GM20000 (cell line): ENCODE measurements at regions not wholly inside any gene's neighbourhood (a gene's known extent, or its start where the extent isn't known, plus 50 kb on each side); places are given as distances from the start of the nearest gene placed in this dataset.
"Not testable (repeated sequence)": the region's sequence is repeated elsewhere in the genome, so short reads cannot be mapped to it uniquely, and the experiment has no call there.

ENCODE experiments used
- DNase-seq: peaks from one replicate; pipeline ENCODE4 v3.0.0; 2012; ENCODE audit warnings: low spot score
- TF ChIP-seq, protein P1 (sequence below): IDR thresholded peaks from 2 replicates; pipeline ENCODE4 v1.5.1; 2012; ENCODE audit warnings: mild to moderate bottlenecking, control low read depth; ENCODE audit errors: extremely low read depth, missing control alignments

DNA sequence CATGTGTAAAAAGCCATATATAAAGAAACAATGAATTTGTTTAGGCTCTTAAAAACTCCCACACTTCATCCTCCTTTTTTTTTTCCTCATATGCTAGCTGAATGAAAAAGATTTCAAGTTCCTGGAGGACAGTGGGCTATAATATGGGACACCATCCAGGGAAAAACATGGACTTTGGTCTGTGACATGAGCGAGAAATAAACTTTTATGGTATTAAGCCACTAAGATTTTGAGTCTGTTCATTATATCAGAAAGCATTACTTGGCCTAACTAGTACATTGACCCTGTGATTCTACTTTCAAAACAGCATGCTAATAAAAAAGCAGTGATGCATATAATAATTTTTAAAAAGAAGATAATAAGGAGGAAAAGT lies 392.3 kb upstream of the CAMK1G start:
- TF ChIP-seq, protein P1, sequence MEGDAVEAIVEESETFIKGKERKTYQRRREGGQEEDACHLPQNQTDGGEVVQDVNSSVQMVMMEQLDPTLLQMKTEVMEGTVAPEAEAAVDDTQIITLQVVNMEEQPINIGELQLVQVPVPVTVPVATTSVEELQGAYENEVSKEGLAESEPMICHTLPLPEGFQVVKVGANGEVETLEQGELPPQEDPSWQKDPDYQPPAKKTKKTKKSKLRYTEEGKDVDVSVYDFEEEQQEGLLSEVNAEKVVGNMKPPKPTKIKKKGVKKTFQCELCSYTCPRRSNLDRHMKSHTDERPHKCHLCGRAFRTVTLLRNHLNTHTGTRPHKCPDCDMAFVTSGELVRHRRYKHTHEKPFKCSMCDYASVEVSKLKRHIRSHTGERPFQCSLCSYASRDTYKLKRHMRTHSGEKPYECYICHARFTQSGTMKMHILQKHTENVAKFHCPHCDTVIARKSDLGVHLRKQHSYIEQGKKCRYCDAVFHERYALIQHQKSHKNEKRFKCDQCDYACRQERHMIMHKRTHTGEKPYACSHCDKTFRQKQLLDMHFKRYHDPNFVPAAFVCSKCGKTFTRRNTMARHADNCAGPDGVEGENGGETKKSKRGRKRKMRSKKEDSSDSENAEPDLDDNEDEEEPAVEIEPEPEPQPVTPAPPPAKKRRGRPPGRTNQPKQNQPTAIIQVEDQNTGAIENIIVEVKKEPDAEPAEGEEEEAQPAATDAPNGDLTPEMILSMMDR = no peak
- DNase-seq = no peak

DNA sequence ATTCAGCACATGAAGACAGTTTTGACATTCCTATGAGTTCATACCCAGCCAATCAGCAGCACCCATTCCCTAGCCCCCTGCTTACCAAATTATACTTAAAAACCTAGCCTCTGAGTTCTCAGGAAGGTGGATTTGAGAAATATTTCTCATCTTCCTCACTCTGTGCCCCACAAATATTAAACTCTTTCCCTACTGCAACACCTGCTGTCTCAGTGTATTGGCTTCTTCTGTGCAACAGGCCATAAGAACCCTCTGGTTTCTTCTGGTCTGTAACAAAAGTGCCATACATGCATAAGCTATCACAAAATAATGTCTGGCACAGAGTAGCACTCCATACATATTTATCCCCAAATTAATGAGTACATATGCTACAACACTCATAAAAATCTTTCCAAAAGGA lies 387.4 kb upstream of the CAMK1G start:
- TF ChIP-seq, protein P1 = no peak
- DNase-seq = no peak

DNA sequence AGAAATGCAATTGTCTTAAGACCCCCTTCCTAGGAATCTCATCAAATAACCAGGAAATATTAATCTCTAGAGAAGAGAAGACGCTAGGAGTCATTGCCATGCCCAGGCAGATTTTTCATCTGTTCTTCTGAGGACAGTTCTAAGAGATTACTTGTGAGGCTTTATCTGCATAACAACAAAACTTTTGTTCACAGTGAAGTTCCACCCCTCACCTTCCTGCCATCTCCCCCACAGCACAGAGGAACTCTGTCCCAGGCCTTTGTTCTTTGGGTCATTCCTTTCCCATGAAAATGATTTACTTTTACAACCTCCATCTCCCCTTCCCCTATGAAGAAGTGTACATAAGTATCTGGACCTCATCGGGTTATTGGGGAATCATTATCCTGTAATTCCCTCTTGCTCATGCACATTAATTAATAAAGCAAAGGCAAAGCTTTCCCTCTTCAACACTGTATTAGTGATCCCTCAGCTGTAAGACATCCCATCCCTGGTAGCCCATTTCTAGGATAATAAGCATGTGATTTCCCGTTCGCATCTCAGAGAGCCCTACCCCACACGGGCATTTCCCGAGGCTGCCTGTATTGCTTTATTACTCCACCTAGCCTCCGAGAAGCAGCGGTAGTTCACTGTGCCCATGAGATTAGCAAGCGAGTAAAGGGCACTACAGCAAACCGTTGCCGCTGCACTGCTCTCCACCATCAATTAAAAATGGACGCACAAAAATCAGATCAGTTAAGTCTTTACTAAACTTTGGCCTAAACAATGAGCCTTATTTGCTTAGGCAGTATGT lies 384.4 kb upstream of the CAMK1G start:
- TF ChIP-seq, protein P1 = no peak
- DNase-seq = no peak

DNA sequence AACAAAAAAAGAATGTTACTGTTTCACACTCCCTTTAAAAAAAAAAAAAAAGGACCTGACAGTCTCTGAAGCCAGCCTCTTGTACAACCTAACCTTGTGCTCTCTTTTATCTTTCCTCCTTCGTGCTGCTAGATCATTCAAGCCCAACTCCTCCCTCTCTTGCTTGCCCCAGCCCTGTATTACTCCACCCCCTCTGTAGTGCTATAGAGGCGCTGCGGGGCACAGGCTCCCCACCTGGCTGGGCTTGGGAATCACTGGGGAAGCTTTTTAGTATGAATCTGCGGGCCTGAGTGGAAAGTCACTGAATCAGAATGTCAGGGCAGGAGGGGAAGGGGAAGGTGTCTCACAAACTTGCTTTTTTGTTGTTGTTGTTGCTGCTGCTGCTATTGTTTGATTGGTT lies 383.7 kb upstream of the CAMK1G start:
- TF ChIP-seq, protein P1 = no peak
- DNase-seq = no peak

DNA sequence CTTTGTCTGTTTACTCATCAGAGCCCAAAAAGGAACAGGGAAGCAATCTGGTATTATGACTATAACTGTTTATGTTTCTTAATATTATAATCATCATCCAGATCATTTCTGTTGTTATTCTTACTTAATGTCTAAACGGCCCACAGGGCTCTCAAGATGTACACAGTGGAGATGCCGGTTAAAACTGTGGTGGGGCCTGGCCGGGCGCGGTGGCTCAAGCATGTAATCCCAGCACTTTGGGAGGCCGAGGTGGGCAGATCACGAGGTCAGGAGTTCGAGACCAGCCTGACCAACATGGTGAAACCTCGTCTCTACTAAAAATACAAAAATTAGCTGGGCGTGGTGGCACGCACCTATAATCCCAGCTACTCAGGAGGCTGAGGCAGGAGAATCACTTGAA lies 381.2 kb upstream of the CAMK1G start:
- DNase-seq = not testable (repeated sequence)

DNA sequence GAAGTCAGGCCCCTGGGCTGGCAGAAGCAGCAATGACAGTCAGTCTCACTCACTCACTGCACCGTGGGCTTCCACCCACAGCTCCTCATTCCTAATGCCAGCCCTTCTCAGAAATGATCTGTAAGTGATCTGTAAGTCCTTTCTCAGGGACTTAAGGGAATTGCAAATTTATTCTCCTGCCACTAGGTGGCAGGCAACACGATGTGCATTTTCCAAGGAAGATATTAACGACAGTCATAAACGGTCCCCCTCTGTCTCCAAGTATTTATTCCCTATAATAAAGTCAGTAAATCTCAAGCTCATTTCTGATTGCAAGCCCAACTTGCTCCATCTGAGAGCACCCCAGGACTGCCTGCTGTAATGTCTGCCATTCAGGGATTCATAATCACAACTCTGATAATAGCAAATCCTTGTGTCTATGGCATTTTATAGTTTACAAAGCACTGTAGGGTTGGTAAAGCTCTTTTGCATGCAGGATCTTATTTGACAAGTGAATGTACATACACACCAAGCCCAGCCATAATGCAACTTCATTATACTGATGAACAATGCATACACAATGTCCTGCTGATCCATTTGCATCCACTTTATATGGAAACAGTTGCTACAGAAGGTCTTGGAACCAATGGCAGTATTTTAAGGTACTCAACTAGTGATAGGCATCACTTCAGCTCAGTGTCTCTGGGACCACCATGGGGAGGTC lies 380.5 kb upstream of the CAMK1G start:
- peak; percentile 57 for DNase-seq
- TF ChIP-seq, protein P1 = peak; percentile 38

DNA sequence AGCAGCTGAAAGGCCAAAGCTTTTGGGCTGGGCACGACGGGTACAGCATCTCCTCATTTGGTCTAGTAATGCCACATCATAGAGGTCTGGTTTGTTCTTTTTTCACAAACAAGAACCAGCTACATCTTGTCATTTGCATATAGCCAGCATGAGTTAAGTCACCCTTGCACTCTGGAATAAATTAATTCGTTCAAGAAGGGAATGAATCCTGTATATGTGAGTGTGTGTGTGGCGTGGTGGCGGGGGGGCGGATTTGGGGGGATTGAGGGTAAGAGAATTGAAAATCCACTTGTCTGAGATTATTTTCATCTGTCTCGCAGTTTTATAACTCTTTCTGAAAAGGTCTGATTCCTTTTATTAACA lies 380.0 kb upstream of the CAMK1G start:
- TF ChIP-seq, protein P1 = no peak
- no peak for DNase-seq

DNA sequence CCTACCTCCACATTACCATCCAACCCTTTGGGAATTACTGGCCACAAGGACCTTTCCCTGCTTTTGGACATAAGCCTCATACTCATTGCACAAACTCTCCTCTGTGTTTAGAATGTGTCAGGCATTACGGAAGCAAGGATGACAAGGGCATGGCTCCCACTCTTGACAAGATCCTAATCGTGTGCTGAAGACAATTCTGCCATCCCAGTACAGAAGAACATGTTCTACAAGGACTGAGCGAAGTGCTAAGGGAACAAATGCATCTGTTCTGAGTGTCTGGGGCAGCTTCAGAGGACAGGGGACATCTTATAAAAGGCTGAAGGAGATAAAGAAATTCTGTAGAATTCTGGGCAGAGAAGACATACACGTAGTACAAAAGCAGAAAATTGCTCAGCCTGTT lies 378.5 kb upstream of the CAMK1G start:
- DNase-seq = no peak
- TF ChIP-seq, protein P1 = no peak
